NCI-H1436 (cell line): ENCODE measurements at regions not wholly inside any gene's neighbourhood (a gene's known extent, or its start where the extent isn't known, plus 50 kb on each side); places are given as distances from the start of the nearest gene placed in this dataset.
"Not testable (repeated sequence)": the region's sequence is repeated elsewhere in the genome, so short reads cannot be mapped to it uniquely, and the experiment has no call there.

Source experiments
- DNase-seq: peaks from one replicate; lab custom pipeline; 2025; lab: John Stamatoyannopoulos, UW

GRCh38 chrX:122910697-122911096 lies 273.4 kb upstream of the GRIA3 start:
- no peak for DNase-seq

- DNase-seq = no peak
Observed at GRCh38 chrX:122913134-122913533, 270.9 kb upstream of the GRIA3 start.

GRCh38 chrX:122913764-122914163 lies 270.3 kb upstream of the GRIA3 start:
- DNase-seq = no peak

- no peak for DNase-seq
Observed at GRCh38 chrX:122914256-122914655, 269.8 kb upstream of the GRIA3 start.

- DNase-seq = no peak
Observed at GRCh38 chrX:122934131-122934530, 249.9 kb upstream of the GRIA3 start.

GRCh38 chrX:122940199-122940598 lies 243.9 kb upstream of the GRIA3 start:
- no peak for DNase-seq

- no peak for DNase-seq
Observed at GRCh38 chrX:122941806-122942205, 242.3 kb upstream of the GRIA3 start.

GRCh38 chrX:122943918-122944317 lies 240.2 kb upstream of the GRIA3 start:
- DNase-seq = no peak

GRCh38 chrX:122945328-122945727 lies 238.8 kb upstream of the GRIA3 start:
- DNase-seq = no peak

- no peak for DNase-seq
Observed at GRCh38 chrX:122972604-122973003, 211.5 kb upstream of the GRIA3 start.

GRCh38 chrX:122982521-122982920 lies 201.6 kb upstream of the GRIA3 start:
- no peak for DNase-seq

GRCh38 chrX:123002844-123003243 lies 181.2 kb upstream of the GRIA3 start:
- DNase-seq = not testable (repeated sequence)

- no peak for DNase-seq
Observed at GRCh38 chrX:123013141-123013540, 170.9 kb upstream of the GRIA3 start.

GRCh38 chrX:123036401-123036800 lies 147.7 kb upstream of the GRIA3 start:
- no peak for DNase-seq

- no peak for DNase-seq
Observed at GRCh38 chrX:123049071-123049625, 134.9 kb upstream of the GRIA3 start.

GRCh38 chrX:123060986-123061385 lies 123.1 kb upstream of the GRIA3 start:
- no peak for DNase-seq

GRCh38 chrX:123064053-123064452 lies 120.0 kb upstream of the GRIA3 start:
- DNase-seq = no peak

- DNase-seq = no peak
Observed at GRCh38 chrX:123072686-123073385, 111.2 kb upstream of the GRIA3 start.

GRCh38 chrX:123075947-123076561 lies 108.0 kb upstream of the GRIA3 start:
- DNase-seq = no peak

GRCh38 chrX:123077631-123078030 lies 106.4 kb upstream of the GRIA3 start:
- DNase-seq = no peak

GRCh38 chrX:123080065-123080464 lies 104.0 kb upstream of the GRIA3 start:
- no peak for DNase-seq

- no peak for DNase-seq
Observed at GRCh38 chrX:123081776-123082175, 102.3 kb upstream of the GRIA3 start.

GRCh38 chrX:123083924-123084323 lies 100.2 kb upstream of the GRIA3 start:
- no peak for DNase-seq

- no peak for DNase-seq
Observed at GRCh38 chrX:123084797-123085196, 99.3 kb upstream of the GRIA3 start.
